Keratinocyte (primary cell): ENCODE measurements at regions not wholly inside any gene's neighbourhood (a gene's known extent, or its start where the extent isn't known, plus 50 kb on each side); places are given as distances from the start of the nearest gene placed in this dataset.

Source experiments
- DNase-seq: peaks from one replicate; pipeline ENCODE4 v3.0.0-alpha.2; 2011; ENCODE audit warnings: low read depth, missing footprints, low spot score
- FAIRE-seq: peaks from 2 replicates; lab custom pipeline; 2011; peaks lifted over from hg19 to GRCh38; lab: Jason Lieb, UNC
- H2AFZ ChIP-seq: 2 replicates; pipeline ENCODE4 v1.6.0; 2012; ENCODE audit warnings: low read length, control low read depth, inconsistent platforms; ENCODE audit not compliant: control insufficient read depth
- H3K27ac ChIP-seq: 2 replicates; pipeline ENCODE4 v1.5.1; 2011; ENCODE audit warnings: low read length; ENCODE audit not compliant: control insufficient read depth, insufficient read depth
- H3K27me3 ChIP-seq: 3 replicates; pipeline ENCODE4 v1.6.0; 2011; ENCODE audit warnings: low read length; ENCODE audit not compliant: control insufficient read depth, insufficient read depth; ENCODE audit errors: extremely low read depth
- H3K36me3 ChIP-seq, 2 experiments: 2 replicates in 1 of 2; 3 replicates in 1 of 2; pipeline ENCODE4 v1.5.1; 2011; ENCODE audit warnings: low read length in 2 of 2, mild to moderate bottlenecking in 1 of 2; ENCODE audit not compliant: control insufficient read depth in 2 of 2, insufficient read depth in 2 of 2; ENCODE audit errors: extremely low read depth in 1 of 2
- H3K4me1 ChIP-seq: 3 replicates; pipeline ENCODE4 v1.5.1; 2011; ENCODE audit warnings: low read length; ENCODE audit not compliant: control insufficient read depth, insufficient read depth; ENCODE audit errors: extremely low read depth
- H3K4me2 ChIP-seq: 3 replicates; pipeline ENCODE4 v1.6.0; 2011; ENCODE audit warnings: low read depth, low read length; ENCODE audit not compliant: control insufficient read depth, insufficient read depth; ENCODE audit errors: extremely low read depth
- H3K4me3 ChIP-seq, 3 experiments: fragments of 200-600 bp in 1 of 3; sonication (generic) in 1 of 3; 2 replicates in 2 of 3; 3 replicates in 1 of 3; pipeline ENCODE4 v1.5.1; 2011 to 2016; ENCODE audit warnings: low read length in 3 of 3, mild to moderate bottlenecking in 3 of 3, control low read depth in 2 of 3, inconsistent platforms in 1 of 3, low read depth in 1 of 3, mixed read lengths in 1 of 3, mixed run types in 1 of 3, moderate library complexity in 1 of 3; ENCODE audit not compliant: control insufficient read depth in 2 of 3, insufficient read depth in 2 of 3; ENCODE audit errors: extremely low read depth in 1 of 3
- H3K79me2 ChIP-seq: 2 replicates; pipeline ENCODE4 v1.6.0; 2012; ENCODE audit warnings: low read length; ENCODE audit not compliant: control insufficient read depth, insufficient read depth
- H3K9ac ChIP-seq: 3 replicates; pipeline ENCODE4 v1.6.0; 2011; ENCODE audit warnings: low read length; ENCODE audit not compliant: control insufficient read depth, insufficient read depth; ENCODE audit errors: extremely low read depth
- H3K9me1 ChIP-seq: 3 replicates; pipeline ENCODE4 v1.6.0; 2011; ENCODE audit warnings: low read length; ENCODE audit not compliant: control insufficient read depth, insufficient read depth; ENCODE audit errors: extremely low read depth
- H3K9me3 ChIP-seq: 2 replicates; pipeline ENCODE4 v1.5.1; 2012; ENCODE audit warnings: low read depth, low read length; ENCODE audit not compliant: control insufficient read depth
- H4K20me1 ChIP-seq: 3 replicates; pipeline ENCODE4 v1.6.0; 2011; ENCODE audit warnings: low read length; ENCODE audit not compliant: control insufficient read depth, insufficient read depth; ENCODE audit errors: extremely low read depth
- CTCF ChIP-seq, 3 experiments: IDR thresholded peaks in 1 of 3; conservative IDR thresholded peaks in 1 of 3; optimal IDR thresholded peaks in 1 of 3; 2 replicates in 2 of 3; 3 replicates in 1 of 3; pipeline versions ENCODE3 to v1.5.1; 2011; ENCODE audit warnings: low read length in 3 of 3, mild to moderate bottlenecking in 3 of 3, moderate library complexity in 2 of 3, control low read depth in 1 of 3, inconsistent platforms in 1 of 3; ENCODE audit not compliant: insufficient read depth in 2 of 3; ENCODE audit errors: extremely low read depth in 1 of 3
- EZH2 ChIP-seq: IDR thresholded peaks from one replicate; pipeline ENCODE4 v1.6.1; 2012; ENCODE audit warnings: inconsistent platforms, mild to moderate bottlenecking, low read length, moderate library complexity
- dilution Hi-C: fragments of 300-500 bp; cut with MboI; formaldehyde crosslinking; loops from one replicate; pipeline ENCODE4 v1.7.0; 2020; ENCODE audit warnings: low sequenced_read_pairs; ENCODE audit not compliant: extremely low pct_ligation_motif_present

- no peaks in the 10 kb centered on the region for H3K79me2 ChIP-seq
- FAIRE-seq (no peak), DNase-seq (no peak)
- dilution Hi-C loops = no loop called here
- no peaks in the 10 kb centered on the region for H3K9me1 ChIP-seq
- H3K4me2 ChIP-seq = no peak overlapping the region
- H3K36me3 ChIP-seq = no peaks in the 10 kb centered on the region
- H3K27ac ChIP-seq = no peak overlapping the region
- no peaks in the 10 kb centered on the region for H3K27me3 ChIP-seq
- TF ChIP-seq EZH2 (no peak), CTCF (optimal IDR thresholded peaks at IDR 0.05 in 1 of 3, IDR thresholded peaks at IDR 0.05 in 1 of 3, conservative IDR thresholded peaks at IDR 0.05 in 1 of 3; ENCODE audit: extremely low read depth in 1 of 3, insufficient read depth in 2 of 3, low read length in 3 of 3) (no peak)
- no peak overlapping the region for H3K4me3 ChIP-seq
- no peaks in the 10 kb centered on the region for H3K4me1 ChIP-seq
- no peak overlapping the region for H3K9ac ChIP-seq
- H3K9me3 ChIP-seq = peaks cover 15% of the 10 kb centered on the region
- H2AFZ ChIP-seq = no peak overlapping the region
- H4K20me1 ChIP-seq = no peaks in the 10 kb centered on the region
Observed at GRCh38 chr15:25170113-25170731, 215.4 kb downstream of the SNRPN start.

GRCh38 chr15:25170781-25171110 lies 216.0 kb downstream of the SNRPN start:
- Histone ChIP-seq H3K27me3 (no peaks in the 10 kb centered on the region), H3K9me3 (peaks cover 16% of the 10 kb centered on the region), H3K9me1 (no peaks in the 10 kb centered on the region), H2AFZ (no peak overlapping the region), H3K4me3 (no peak overlapping the region), H3K79me2 (no peaks in the 10 kb centered on the region), H3K4me1 (no peaks in the 10 kb centered on the region), H3K27ac (no peak overlapping the region), H3K4me2 (no peak overlapping the region), H4K20me1 (no peaks in the 10 kb centered on the region), H3K9ac (no peak overlapping the region), H3K36me3 (no peaks in the 10 kb centered on the region)
- FAIRE-seq (no peak), DNase-seq (no peak)
- dilution Hi-C loops = no loop called here
- TF ChIP-seq CTCF (optimal IDR thresholded peaks at IDR 0.05 in 1 of 3, IDR thresholded peaks at IDR 0.05 in 1 of 3, conservative IDR thresholded peaks at IDR 0.05 in 1 of 3; ENCODE audit: extremely low read depth in 1 of 3, insufficient read depth in 2 of 3, low read length in 3 of 3) (no peak), EZH2 (no peak)
